NCI-H446 treated with DMSO at 0.1 percent for 48 hours (cell line): ENCODE measurements at regions not wholly inside any gene's neighbourhood (a gene's known extent, or its start where the extent isn't known, plus 50 kb on each side); places are given as distances from the start of the nearest gene placed in this dataset.
"Not testable (repeated sequence)": the region's sequence is repeated elsewhere in the genome, so short reads cannot be mapped to it uniquely, and the experiment has no call there.

Experiments
- DNase-seq: peaks from one replicate; lab custom pipeline; 2025; lab: John Stamatoyannopoulos, UW

DNA sequence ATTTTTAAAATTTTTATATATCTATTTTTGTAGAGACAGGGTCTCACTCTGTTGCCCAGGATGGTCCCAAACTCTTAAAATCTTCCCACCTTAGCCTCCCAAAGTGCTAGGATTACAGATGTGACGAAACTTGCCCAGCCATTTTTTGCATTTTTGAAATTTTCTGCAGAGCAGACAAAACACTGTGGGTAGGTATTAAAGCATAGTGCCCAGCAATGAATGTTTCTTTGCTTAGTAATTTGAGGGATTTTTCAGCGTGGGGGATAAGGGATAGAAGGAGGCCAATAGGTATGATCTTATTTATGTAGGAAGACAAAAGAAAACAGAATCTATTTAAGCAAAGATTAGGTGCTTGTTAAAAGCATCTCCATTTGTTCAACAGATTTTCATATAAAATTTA lies 446.8 kb upstream of the DPH6 start:
- DNase-seq: no peak

DNA sequence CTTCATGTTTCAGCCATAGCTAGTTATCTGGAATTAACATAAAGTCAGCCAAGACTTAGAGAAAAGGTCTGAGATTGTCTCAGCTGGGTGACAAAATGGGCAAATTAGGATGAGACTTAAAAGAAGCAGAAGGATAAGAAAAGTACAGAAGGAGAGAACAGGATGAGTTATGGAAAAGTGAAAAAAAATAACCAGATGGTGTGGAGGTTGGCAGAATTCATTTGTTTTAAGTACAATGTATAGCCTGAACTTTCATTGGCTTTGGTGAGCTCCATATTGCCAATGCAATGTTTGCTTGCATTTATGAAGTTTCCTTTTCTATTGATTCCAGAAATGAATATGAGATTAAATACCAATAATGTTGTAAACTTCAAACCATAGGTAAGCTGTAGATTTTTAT lies 447.2 kb upstream of the DPH6 start:
- no peak for DNase-seq

DNA sequence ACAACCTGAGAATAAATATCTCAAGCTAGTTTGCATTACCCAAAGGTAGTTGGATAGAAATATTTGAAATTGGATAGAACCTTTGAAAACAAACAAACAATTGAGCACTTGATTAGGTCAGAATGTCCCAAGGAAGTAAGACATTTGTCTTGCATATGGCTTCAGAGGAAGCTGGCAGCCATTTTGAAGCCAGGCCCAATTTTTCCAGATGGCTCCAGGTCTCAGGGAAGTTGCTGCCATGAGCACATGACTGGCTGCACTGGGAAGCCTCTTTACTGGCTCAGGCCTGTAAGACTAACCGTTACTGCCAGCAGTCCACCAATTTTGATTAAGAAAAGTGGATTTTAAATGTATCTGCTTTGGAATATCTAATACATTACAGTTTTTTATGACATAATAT lies 448.9 kb upstream of the DPH6 start:
- DNase-seq: peak; percentile 14

DNA sequence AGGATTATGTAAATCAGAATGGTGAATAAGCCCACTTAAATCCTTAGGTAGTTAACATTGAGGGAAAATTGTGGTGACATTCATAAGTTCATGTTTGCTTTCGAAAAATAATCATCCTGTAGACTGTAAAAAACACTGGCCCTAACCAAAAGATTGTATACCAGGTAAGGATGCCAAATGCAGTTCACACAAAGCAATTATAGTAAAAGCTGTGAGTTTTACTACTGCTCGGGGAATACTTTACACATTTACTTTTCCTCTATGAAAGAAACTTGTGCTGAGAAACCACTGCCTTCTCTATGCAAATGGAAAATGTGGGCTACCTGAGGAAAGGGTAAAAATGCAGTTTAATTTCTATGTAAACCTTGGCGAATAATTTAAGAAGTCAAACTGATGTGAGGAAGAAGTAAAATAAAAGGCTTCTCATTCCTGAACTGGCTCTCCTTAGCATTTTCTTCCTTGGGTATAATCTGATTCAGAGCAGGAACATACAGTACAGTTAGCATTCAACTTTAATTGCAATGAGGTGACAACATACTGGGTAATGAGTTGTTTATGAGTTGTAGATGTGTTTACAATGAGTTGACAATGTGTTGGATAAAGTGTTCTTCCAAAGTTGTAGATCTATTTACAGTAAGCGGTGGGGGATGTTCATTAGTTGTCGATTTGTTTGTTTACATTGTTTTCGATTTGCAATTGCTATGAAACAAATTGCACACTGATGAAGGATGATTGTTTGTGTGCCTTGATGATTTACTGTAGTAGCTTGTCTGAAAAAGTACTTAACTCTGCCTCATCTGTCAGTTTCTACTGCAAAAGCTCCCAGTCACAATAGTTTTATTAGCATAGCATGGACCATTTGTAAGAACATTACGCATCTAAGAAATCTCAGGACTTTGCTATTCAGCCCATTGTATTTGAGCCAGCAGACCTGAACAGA lies 453.0 kb upstream of the DPH6 start:
- no peak for DNase-seq

DNA sequence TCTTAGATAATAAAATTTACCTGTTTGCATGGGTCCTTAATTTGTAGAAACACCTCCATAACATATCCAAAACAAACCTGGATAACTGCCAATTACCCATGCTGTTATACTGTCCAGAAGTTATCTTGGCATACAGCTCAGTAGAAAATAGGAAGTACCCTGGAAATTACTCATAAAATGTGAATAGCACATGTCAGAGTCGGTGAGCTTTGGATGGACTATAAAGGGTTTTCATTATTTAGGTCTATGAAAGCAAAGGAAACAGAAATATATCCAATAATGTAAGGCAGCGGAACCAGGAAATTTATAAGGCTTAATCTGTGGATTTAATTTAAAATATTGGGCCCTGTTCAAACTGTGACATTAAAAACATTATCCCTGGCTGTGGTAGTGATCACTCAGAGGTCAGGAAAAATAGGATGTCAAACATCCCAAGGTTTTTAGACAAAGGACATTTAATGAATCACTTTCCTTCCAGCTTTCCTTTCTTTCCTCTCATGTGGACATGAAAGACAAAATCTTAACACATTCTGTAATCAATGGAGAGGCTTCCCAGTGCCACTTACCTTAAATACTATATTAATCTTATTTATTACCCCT lies 459.0 kb upstream of the DPH6 start:
- peak; percentile 25 for DNase-seq

DNA sequence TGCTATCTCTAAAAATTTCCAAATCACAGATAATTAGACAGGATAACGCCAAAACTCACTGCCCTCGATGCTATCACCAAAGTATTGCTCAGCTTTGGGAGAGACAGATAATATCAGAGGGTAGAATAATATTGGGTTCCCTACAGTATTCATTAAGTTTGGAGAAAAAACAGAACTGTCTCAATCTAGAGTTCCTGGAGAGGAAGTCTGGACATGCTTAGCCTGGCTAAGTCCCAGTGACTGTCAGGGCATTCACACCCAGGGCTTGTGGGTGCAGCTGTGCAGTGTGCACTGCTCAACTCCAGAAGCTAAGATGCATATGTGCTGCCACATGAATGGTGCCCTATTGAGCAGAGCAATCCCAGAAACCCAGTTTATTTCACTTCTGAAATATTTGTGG lies 459.6 kb upstream of the DPH6 start:
- no peak for DNase-seq

DNA sequence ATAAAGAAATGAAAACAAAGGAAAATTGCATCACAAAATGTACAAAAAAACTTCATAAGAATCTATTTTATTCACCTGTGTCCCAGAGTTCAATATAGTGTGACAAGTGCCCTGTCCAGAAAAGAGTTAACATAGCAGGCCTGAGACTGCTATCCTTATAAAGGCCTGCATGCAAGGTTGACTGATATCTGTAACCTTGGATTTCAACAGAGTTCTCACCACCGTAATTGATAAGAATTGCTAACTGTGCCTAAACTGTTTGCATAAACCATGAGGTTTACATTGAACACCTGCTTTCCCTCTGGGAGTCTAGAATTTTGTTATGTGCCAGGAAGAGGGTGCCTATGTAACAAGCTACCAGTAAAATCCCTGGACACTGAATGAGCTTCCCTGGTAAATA lies 461.7 kb upstream of the DPH6 start:
- DNase-seq: no peak

DNA sequence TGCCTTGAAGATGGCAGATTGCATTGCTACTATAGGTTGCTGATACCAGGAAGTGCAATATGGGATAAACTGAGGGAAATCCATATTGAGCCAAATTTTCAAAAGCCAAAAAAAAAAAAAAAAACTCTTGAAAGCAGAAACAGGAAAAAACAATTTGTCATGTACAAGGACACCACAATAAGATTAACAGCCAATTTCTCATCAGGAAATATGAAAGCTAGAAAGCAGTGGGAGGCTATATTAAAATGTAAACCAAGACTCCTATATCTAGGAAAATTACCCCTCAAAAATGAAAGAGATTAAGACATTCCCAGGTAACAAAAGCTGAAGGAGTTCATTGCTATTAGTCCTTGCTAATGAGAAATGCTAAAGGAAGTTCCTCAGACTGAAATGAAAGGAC lies 462.8 kb upstream of the DPH6 start:
- DNase-seq: no peak

DNA sequence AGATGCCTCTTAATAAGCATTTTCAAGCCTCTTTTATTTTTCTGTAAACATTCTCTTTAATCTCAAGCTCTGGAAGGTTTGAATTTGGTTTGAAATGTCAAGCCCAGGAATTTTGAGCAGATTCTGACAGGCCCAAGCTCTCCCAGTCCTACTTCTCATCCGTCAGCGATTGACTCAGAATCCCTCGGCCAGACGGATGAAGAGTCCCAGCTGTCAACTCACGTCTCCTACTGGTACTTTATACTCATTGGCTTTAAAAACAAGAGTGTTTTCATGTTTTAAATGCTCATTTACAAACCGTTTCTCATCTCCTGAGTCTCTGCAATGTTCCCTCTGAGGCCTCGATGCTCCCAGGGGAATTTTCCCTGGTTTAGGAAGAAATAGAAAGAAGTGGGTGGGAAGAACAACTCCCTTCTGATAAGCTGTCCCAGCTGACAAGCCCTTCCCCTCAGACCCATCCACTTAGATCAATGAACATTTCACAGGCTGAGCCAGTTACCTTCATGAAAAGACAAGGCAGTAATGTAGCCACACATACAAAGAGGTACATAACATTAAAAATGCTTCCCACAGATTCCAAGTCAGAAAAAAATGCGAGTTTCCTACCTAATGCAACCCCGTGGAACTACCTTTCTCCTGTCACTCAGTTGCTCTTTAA lies 478.2 kb upstream of the DPH6 start:
- DNase-seq: no peak

DNA sequence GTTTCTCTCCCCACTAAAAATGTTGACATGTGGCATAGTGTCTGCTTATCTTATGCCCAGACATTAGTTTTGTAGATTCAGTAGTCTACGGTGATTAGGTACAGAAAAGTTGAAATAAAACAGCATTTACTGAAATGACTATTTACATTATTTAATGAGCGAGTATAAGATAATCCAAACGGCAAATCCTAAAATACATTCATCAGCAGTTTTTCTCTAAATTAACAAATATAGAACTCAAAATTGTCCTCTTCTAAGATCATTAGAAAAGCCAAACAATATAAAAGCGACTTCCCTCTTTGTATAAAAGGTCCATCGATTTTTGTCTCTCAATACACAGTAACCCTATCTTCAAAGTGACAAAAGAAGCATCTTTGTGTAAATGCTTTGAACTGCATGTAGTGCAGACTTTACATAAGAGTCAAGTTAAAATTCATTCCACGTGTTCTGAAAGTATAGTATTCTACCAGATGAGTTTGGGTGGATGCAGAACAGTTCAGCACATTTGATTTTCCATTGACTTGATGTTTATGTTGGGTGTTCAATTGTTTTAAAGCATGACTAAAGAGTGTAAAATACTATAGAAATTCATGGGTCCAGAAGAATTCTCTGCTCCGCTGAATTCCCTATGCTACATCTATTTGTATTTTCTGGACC lies 480.8 kb upstream of the DPH6 start:
- DNase-seq: no peak

DNA sequence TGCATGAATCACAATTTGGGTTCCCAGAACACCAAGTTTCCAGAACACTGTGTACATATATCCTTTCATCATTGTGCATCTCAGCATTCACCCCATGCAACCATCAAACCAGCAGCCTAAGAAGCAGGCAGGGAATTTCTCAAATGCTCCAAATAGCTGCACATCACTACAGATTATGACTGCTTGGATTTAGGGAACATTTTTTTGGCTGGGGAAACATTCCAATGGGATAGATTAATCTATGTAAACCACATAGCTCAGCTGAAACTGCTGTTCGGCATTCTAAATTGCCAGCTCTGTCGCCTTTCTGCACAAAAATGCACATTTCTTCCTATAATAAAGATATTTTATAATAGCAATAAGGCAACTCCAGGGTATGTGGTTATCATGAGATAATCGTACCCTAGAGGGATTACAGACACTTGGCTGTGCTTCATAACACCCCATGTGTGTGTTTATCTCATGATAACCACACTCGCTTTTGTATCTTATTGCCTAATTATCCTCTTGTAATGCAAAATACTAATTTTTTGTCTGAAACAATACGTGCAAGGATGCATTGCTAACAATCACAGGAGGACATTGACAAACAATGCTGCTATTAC lies 483.7 kb upstream of the DPH6 start:
- no peak for DNase-seq

DNA sequence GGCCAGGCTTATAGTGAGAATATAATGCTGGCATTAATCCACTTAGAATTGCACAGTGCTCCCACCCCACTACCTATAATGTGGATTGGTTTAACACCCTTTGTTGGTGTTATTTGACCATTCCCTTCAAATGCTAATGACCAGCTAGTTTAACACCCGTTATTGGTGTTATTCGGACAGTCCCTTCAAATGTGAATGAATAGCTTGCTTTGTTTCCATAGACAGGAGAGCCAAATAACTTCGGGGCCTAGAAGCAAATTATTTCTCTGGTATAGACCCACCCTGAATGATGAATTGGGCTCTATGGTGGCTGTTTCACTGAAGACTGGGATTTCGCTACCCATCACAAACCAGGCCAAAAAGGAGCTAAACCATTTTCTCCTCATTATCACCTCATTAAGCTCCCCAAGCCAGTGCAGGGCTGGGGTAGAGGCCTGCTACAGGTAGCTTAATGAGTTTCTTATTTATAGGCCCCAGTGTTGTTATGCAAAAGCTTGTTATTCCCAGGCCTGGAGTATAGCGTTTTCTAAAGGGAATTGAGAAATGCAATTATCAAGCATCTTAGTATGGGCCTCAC lies 494.1 kb upstream of the DPH6 start:
- no peak for DNase-seq

DNA sequence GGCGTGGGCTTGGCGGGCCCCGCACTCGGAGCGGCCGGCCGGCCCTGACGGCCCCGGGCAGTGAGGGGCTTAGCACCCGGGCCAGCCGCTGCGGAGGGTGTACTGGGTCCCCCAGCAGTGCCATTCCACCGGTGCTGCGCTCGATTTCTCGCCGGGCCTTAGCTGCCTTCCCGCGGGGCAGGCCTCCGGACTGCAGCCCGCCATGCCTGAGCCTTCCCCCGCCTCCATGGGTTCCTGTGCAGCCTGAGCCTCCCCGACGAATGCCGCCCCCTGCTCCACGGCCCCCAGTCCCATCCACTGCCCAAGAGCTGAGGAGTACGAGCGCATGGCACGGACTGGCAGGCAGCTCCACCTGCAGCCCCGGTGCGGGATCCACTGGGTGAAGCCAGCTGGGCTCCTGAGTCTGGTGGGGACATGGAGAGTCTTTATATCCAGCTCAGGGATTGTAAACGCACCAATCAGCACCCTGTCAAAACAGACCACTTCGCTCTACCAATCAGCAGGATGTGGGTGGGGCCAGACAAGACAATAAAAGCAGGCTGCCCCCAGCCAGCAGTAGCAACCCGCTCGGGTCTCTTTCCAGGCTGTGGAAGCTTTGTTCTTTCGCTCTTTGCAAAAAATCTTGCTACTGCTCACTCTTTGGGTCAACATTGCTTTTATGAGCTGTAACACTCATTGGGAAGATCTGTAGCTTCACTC lies 501.2 kb upstream of the DPH6 start:
- DNase-seq: not testable (repeated sequence)

DNA sequence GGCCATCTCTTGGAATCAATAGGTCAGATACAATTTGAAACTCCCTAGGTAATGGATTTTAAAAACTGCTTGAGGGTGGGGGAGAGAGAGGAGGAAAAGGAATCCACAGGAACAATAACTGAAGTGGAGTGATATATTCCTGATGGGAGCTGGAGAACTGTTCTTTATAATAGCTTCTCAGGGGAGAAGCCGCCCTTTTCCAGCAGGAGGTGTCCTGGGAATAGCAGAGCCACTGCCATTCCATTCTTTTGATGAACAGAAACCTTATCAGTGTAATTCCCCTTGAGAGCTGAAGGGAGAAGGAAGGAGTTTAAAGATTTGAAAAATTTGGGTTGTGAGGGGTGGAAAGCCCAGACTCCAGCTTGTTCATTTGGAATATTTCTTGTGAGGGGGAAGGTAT lies 504.9 kb upstream of the DPH6 start:
- DNase-seq: no peak

DNA sequence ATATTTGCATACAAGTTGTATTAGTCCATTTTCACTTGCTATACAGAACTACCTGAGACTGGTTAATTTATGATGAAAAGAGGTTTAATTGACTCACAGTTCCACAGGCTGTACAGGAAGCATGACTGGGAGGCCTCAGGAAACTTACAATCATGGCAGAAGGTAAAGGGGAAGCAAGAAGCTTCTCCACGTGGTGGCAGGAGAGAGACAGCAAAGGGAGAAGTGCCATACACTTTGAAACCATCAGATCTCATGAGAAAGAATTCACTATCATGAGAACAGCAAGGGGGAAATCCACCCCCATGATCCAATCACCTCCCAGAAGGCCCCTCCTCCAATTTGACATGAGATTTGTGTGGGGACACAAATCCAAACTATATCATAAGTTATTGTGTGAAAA lies 506.7 kb upstream of the DPH6 start:
- not testable (repeated sequence) for DNase-seq

DNA sequence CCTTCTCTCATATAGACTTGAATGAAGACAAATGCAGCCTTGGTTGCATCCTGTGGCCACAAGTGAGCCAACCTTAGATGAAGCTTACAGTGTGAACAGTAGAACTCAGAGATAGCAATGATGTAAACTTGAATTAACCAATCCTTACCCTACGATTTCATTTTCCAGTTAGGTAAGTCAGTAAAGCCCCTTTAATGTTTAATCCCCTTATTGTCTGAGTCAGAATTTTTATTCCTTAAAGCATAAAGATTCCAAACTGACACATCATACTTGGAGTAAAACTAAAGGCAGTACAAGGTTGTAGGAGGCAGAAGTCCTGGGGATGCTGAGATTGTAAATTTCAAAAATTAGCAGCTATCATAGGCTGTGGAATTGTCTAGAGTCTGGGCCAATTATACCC lies 507.8 kb upstream of the DPH6 start:
- no peak for DNase-seq

DNA sequence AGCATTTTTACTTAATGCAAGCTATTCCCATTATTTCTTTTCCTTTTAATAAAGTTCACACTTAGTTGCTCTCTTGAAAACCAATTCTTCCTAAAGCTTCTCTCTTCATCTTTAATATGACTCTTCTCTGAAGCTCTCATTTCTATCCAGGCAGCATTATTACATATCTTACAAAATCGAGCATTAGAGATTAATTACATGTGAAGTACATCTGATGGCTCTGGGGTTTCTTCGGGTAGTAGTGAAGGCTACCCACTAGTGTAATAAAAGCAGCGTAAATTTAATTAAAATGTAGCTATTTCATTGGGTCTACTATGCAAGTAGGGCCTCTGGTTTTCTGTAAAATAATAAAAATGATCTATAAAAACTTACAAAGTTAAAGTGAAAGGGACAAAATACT lies 513.6 kb upstream of the DPH6 start:
- no peak for DNase-seq

DNA sequence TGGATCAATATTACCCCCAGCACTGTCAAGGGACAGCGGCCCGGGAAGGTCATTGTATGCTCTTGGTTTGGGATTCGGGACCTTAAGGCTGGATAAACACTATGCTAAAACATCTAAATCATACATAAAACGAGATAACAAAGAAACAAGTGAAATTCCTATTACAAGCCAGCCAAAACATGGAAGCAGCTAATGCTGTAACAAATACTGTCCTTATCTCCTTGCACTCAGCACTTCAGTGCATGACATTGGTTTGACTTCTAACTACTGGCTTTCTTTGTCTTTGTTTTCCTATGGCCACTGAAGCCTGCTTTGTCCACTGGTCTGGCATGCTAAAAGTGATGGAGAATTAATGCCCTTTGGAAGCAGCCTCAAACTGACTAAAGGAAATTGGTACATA lies 516.4 kb upstream of the DPH6 start:
- DNase-seq: no peak

DNA sequence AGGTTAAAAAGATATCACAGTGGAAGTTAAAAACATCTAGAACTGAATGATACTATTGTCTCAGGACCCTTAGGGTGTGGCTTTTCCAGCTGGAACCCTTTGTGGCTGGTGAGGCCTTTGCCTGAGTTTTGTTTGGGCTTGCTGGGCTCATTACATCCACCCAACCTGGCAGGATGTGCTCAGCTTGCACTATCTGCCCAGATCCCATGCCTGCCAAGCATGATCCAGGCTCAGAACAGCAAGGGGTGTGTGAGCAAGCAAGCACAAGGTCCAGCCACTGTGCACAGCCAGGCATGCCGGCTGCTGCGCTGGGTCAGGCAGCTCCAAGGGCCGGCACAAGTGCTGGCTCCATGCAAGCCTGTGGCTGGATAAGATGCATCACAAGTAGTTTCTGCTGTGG lies 512.7 kb upstream of the CDIN1 start:
- peak; percentile 22 for DNase-seq

DNA sequence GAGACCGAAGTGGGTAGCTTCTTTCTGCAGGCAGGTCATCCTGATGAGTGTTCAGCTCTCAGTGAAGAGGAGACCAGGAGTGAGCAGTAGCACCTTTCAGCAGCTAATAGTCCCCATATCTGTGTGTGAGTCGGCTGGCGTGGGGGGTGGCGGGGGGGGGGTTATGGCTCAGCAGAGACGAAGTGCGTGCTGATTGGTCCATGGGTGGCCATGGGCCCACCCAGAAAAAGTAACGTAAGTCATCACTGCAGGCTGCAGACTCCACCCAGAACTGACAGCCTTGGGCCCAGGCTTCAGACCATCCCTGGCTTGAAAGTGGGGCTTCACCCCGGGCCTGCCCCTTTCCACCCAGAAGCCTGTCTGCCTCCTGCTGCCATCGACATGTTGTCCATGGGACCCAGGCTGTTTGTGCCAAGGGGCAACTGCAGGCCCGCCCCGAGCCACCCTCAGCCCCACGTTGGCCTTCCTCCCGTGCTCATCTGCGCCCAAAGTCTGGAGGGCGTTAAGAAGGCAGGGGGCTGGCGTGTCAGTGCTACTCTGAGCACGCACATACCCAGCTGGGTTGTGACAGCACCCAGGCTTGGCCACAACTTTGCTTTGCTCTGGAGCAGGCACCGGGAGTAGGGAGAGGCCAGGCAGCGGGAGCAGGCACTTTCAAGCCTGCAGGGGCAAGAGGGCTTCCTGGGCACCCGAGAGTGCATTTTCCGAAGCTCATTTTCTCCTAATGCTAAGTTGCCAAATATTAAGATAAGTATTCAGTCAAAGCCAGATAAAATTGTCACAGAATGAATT lies 511.7 kb upstream of the CDIN1 start:
- no peak for DNase-seq
